ENCODE measurements at regions not wholly inside any gene's neighbourhood (a gene's known extent, or its start where the extent isn't known, plus 50 kb on each side); places are given as distances from the start of the nearest gene placed in this dataset.
A peak's percentile ranks its signal among the peaks of the same experiment; 100 is the strongest.

- no peak for TF ChIP-seq POLR2AphosphoS5 (IDR thresholded peaks at IDR 0.05)
- no peak for TF ChIP-seq EZH2 (IDR thresholded peaks at IDR 0.05; ENCODE audit: borderline replicate concordance, insufficient read depth, low read length, poor library complexity, severe bottlenecking)
- peak; percentile 72 for TF ChIP-seq CTCF (IDR thresholded peaks at IDR 0.05; ENCODE audit: poor library complexity, severe bottlenecking)
- no peak for TF ChIP-seq MXI1 (conservative IDR thresholded peaks at IDR 0.05; ENCODE audit: poor library complexity, severe bottlenecking)
- no peak for TF ChIP-seq EP300 (conservative IDR thresholded peaks at IDR 0.05; ENCODE audit: poor library complexity, severe bottlenecking)
- TF ChIP-seq REST (IDR thresholded peaks at IDR 0.05; ENCODE audit: borderline replicate concordance) = no peak
- peak; percentile 77 for TF ChIP-seq SMC3 (conservative IDR thresholded peaks at IDR 0.05; ENCODE audit: poor library complexity)
Measured at GRCh38 chr3:159828542-159828943, 160.1 kb upstream of the IL12A start.

Measured in neural cell (in vitro differentiated cells).